ENCODE measurements at regions not wholly inside any gene's neighbourhood (a gene's known extent, or its start where the extent isn't known, plus 50 kb on each side); places are given as distances from the start of the nearest gene placed in this dataset.

GRCh38 chr14:104291123-104292000 lies 153.0 kb downstream of the KIF26A start:
- peaks cover 36% of the 10 kb centered on the region for H3K27me3 Mint-ChIP-seq (ENCODE audit: low read depth, poor library complexity)
- H3K36me3 Mint-ChIP-seq (ENCODE audit: low read depth) = no peaks in the 10 kb centered on the region
- TF ChIP-seq, protein P1, sequence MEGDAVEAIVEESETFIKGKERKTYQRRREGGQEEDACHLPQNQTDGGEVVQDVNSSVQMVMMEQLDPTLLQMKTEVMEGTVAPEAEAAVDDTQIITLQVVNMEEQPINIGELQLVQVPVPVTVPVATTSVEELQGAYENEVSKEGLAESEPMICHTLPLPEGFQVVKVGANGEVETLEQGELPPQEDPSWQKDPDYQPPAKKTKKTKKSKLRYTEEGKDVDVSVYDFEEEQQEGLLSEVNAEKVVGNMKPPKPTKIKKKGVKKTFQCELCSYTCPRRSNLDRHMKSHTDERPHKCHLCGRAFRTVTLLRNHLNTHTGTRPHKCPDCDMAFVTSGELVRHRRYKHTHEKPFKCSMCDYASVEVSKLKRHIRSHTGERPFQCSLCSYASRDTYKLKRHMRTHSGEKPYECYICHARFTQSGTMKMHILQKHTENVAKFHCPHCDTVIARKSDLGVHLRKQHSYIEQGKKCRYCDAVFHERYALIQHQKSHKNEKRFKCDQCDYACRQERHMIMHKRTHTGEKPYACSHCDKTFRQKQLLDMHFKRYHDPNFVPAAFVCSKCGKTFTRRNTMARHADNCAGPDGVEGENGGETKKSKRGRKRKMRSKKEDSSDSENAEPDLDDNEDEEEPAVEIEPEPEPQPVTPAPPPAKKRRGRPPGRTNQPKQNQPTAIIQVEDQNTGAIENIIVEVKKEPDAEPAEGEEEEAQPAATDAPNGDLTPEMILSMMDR (IDR thresholded peaks at IDR 0.05) = no peak
- H3K4me3 Mint-ChIP-seq = no peak overlapping the region
- no peak overlapping the region for H3K27ac Mint-ChIP-seq
- peaks cover 46% of the 10 kb centered on the region for H3K4me1 Mint-ChIP-seq
- no peak for DNase-seq
- peaks cover 5% of the 10 kb centered on the region for H3K9me3 Mint-ChIP-seq

GRCh38 chr14:104292084-104292970 lies 153.9 kb downstream of the KIF26A start:
- Mint-ChIP-seq H3K9me3 (peaks cover 5% of the 10 kb centered on the region), H3K36me3 (ENCODE audit: low read depth) (no peaks in the 10 kb centered on the region), H3K4me3 (no peak overlapping the region), H3K4me1 (peaks cover 46% of the 10 kb centered on the region), H3K27me3 (ENCODE audit: low read depth, poor library complexity) (peaks cover 39% of the 10 kb centered on the region), H3K27ac (no peak overlapping the region)
- TF ChIP-seq, protein P1 (IDR thresholded peaks at IDR 0.05) = no peak
- no peak for DNase-seq

DNA sequence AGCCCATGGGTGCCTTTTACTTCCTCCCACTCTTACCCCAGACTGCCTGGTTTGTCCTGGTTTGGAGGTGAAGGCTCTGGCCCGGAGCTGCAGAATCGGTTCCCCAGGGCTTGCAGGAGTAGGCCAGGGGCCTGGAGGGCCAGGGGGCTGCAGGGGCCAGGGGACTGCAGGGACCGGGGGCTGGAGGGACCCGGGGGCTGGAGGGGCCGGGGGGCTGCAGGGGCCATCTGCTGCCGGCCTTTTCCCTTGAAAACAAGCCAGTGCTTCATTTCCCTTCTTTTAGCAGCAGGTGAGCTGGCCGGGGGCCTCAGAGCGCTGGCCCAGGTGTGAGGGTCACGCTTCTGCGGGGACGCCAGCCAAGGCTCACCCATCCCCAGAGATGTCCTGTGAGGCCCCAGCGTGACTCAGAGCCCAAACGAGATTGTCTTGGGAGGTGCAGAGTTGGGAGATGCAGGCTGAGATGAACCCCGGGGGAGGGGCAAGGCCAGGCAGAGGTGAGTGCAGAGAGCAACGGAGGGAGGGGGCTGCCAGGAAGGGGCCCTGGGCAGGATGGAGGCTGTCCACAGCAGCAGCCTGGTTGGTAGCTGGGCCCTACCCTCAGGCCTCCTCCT lies 154.9 kb downstream of the KIF26A start:
- Mint-ChIP-seq H3K4me3 (no peak overlapping the region), H3K36me3 (ENCODE audit: low read depth) (no peaks in the 10 kb centered on the region), H3K27me3 (ENCODE audit: low read depth, poor library complexity) (peaks cover 35% of the 10 kb centered on the region), H3K9me3 (peaks cover 5% of the 10 kb centered on the region), H3K27ac (no peak overlapping the region), H3K4me1 (peaks cover 46% of the 10 kb centered on the region)
- TF ChIP-seq, protein P1 (IDR thresholded peaks at IDR 0.05) = no peak
- DNase-seq = no peak

DNA sequence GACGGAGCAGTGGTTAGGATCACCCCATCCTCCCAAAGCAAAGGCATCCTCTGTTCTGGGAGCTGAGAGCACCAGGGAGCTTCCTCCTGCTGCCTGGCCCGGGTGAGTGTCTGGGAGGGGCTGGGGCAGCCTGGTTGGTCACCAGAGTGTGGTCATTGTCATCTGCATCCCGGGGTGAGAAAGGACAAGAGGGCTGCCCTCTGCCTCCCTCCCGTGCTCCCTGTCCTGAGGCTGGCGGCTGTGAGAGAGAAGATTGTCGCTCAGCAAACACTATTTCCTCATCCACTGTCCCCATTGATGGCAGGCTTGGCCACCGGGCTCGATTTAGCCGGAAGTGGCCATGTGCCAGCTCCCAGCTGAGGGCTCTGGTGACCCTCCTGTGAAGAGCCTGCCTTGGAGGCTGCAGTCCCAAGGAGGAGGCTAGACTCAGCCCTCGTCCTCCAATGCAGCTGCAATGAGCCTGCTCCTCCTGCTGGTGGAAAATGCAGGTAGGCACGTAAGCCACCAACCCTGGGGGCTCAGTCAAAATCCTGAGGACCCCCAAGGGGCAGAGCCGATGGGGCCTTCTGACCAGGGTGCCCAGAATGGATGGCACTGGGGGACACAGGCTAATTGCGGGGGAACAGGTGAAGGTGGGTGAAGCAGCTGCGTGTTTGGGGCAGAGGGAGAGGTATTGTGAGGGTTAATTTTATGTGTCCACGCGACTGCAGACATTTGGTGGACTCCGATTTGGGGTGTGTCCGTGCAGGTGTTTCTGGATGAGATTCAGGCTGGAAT lies 155.7 kb downstream of the KIF26A start:
- peaks cover 33% of the 10 kb centered on the region for H3K27me3 Mint-ChIP-seq (ENCODE audit: low read depth, poor library complexity)
- DNase-seq = no peak
- peaks cover 46% of the 10 kb centered on the region for H3K4me1 Mint-ChIP-seq
- H3K36me3 Mint-ChIP-seq (ENCODE audit: low read depth) = no peaks in the 10 kb centered on the region
- peaks cover 1% of the 10 kb centered on the region for H3K9me3 Mint-ChIP-seq
- no peak overlapping the region for H3K4me3 Mint-ChIP-seq
- H3K27ac Mint-ChIP-seq = no peak overlapping the region
- TF ChIP-seq, protein P1 (IDR thresholded peaks at IDR 0.05) = no peak

GRCh38 chr14:104294628-104294982 lies 156.2 kb downstream of the KIF26A start:
- H3K27me3 Mint-ChIP-seq (ENCODE audit: low read depth, poor library complexity) = peaks cover 32% of the 10 kb centered on the region
- H3K4me1 Mint-ChIP-seq = peaks cover 46% of the 10 kb centered on the region
- H3K36me3 Mint-ChIP-seq (ENCODE audit: low read depth) = no peaks in the 10 kb centered on the region
- no peak for DNase-seq
- no peaks in the 10 kb centered on the region for H3K9me3 Mint-ChIP-seq
- TF ChIP-seq, protein P1 (IDR thresholded peaks at IDR 0.05) = no peak
- no peak overlapping the region for H3K4me3 Mint-ChIP-seq
- no peak overlapping the region for H3K27ac Mint-ChIP-seq
